ENCODE measurements at regions not wholly inside any gene's neighbourhood (a gene's known extent, or its start where the extent isn't known, plus 50 kb on each side); places are given as distances from the start of the nearest gene placed in this dataset.

DNA sequence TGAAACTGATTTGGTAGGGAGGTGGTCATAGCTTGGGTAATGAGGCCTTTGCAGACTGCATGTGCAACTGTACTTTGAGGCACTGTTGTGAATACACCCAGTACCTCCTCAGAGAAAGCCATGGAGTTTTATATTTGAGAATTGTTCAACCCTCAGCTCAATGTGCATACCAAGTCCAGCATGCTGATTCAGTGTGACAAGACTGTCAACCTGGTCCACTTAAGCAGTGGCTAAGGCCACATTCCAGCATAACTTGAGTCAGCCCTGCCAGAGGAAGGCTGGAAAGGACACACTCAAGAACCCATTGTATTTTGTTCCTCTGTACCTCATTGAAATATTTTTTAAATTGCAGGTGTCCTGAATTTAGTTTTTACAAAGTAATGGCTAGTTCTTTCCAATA is 121.8 kb upstream of the HNMT start:
- no peaks in the 10 kb centered on the region for H3K9me1 ChIP-seq (ENCODE audit: insufficient read depth, low read length)
- no peak for ATAC-seq (ENCODE audit: low read depth)
- H2BK5ac ChIP-seq (ENCODE audit: low read depth, low read length, poor library complexity, severe bottlenecking) = no peak overlapping the region
- no peak overlapping the region for H2BK120ac ChIP-seq (ENCODE audit: low read depth, low read length)
- H2AK9ac ChIP-seq (replicated peaks; ENCODE audit: low read depth, low read length, poor library complexity) = no peak overlapping the region
- no peak overlapping the region for H3K23ac ChIP-seq (ENCODE audit: low read depth, low read length)
- H3K4ac ChIP-seq (ENCODE audit: low read depth, low read length) = no peak overlapping the region
- no peak overlapping the region for H2AFZ ChIP-seq (replicated peaks; ENCODE audit: low read length, poor library complexity)
- H3K79me1 ChIP-seq (ENCODE audit: low read depth in 1 of 2, low read length in 2 of 2) = no peaks in the 10 kb centered on the region
- no peak overlapping the region for H2AK5ac ChIP-seq (ENCODE audit: low read depth, low read length)
- H3K18ac ChIP-seq (ENCODE audit: low read depth, low read length) = no peak overlapping the region
- no peak overlapping the region for H4K8ac ChIP-seq (ENCODE audit: low read depth in 2 of 2, low read length in 2 of 2)
- dilution Hi-C loops (cut with HindIII; ENCODE audit: low sequenced_read_pairs, unreplicated experiment) (no loop called here), in situ Hi-C loops (cut with MboI; ENCODE audit: low sequenced_read_pairs) (loop anchor here (25.0 kb wide), 1 partner anchor 1930 kb away; no protein-coding TSS in a partner anchor), intact Hi-C loops (cut with micrococcal nuclease) (no loop called here)
- H3K56ac ChIP-seq (ENCODE audit: extremely low read depth, insufficient read depth, low read length) = no peak overlapping the region
- H3K14ac ChIP-seq (replicated peaks; ENCODE audit: low read depth, low read length) = no peak overlapping the region
- no peak overlapping the region for H3K4me2 ChIP-seq (ENCODE audit: low read depth, low read length)
- no peak overlapping the region for H2BK20ac ChIP-seq (ENCODE audit: low read depth, low read length)
- TF ChIP-seq RCOR1 (IDR thresholded peaks at IDR 0.05; ENCODE audit: insufficient replicate concordance, low read length) (no peak), MXI1 (IDR thresholded peaks at IDR 0.05; ENCODE audit: borderline replicate concordance, low read depth, low read length) (no peak), NFE2L2 (IDR thresholded peaks at IDR 0.05; ENCODE audit: low read depth, low read length) (no peak), RAD21 (IDR thresholded peaks at IDR 0.05; ENCODE audit: low read length) (no peak), RFX5 (IDR thresholded peaks at IDR 0.05; ENCODE audit: low read depth, low read length) (no peak), CHD1 (IDR thresholded peaks at IDR 0.05; ENCODE audit: low read depth, low read length) (no peak), MAZ (IDR thresholded peaks at IDR 0.05; ENCODE audit: borderline replicate concordance, low read depth, low read length) (no peak), POLR2A (IDR thresholded peaks at IDR 0.05; ENCODE audit: low read depth, low read length) (no peak), SMC3 (IDR thresholded peaks at IDR 0.05; ENCODE audit: low read depth, low read length) (no peak), FOS (IDR thresholded peaks at IDR 0.05; ENCODE audit: low read depth, low read length) (no peak), CEBPB (IDR thresholded peaks at IDR 0.05; ENCODE audit: low read depth, low read length) (no peak), MAFK (IDR thresholded peaks at IDR 0.05; ENCODE audit: low read depth, low read length) (no peak), BHLHE40 (IDR thresholded peaks at IDR 0.05; ENCODE audit: low read depth, low read length) (no peak)
- TF ChIP-seq, protein P1, sequence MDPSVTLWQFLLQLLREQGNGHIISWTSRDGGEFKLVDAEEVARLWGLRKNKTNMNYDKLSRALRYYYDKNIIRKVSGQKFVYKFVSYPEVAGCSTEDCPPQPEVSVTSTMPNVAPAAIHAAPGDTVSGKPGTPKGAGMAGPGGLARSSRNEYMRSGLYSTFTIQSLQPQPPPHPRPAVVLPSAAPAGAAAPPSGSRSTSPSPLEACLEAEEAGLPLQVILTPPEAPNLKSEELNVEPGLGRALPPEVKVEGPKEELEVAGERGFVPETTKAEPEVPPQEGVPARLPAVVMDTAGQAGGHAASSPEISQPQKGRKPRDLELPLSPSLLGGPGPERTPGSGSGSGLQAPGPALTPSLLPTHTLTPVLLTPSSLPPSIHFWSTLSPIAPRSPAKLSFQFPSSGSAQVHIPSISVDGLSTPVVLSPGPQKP (IDR thresholded peaks at IDR 0.05; ENCODE audit: borderline replicate concordance, low read depth, low read length) = no peak
- TF ChIP-seq, protein P2, sequence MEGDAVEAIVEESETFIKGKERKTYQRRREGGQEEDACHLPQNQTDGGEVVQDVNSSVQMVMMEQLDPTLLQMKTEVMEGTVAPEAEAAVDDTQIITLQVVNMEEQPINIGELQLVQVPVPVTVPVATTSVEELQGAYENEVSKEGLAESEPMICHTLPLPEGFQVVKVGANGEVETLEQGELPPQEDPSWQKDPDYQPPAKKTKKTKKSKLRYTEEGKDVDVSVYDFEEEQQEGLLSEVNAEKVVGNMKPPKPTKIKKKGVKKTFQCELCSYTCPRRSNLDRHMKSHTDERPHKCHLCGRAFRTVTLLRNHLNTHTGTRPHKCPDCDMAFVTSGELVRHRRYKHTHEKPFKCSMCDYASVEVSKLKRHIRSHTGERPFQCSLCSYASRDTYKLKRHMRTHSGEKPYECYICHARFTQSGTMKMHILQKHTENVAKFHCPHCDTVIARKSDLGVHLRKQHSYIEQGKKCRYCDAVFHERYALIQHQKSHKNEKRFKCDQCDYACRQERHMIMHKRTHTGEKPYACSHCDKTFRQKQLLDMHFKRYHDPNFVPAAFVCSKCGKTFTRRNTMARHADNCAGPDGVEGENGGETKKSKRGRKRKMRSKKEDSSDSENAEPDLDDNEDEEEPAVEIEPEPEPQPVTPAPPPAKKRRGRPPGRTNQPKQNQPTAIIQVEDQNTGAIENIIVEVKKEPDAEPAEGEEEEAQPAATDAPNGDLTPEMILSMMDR (conservative IDR thresholded peaks at IDR 0.05; ENCODE audit: low read depth, low read length) = no peak
- TF ChIP-seq, protein P3, sequence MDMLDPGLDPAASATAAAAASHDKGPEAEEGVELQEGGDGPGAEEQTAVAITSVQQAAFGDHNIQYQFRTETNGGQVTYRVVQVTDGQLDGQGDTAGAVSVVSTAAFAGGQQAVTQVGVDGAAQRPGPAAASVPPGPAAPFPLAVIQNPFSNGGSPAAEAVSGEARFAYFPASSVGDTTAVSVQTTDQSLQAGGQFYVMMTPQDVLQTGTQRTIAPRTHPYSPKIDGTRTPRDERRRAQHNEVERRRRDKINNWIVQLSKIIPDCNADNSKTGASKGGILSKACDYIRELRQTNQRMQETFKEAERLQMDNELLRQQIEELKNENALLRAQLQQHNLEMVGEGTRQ (IDR thresholded peaks at IDR 0.05; ENCODE audit: low read depth, low read length) = no peak
- H3K9ac ChIP-seq (ENCODE audit: low read depth, low read length) = no peak overlapping the region
- H3K4me1 ChIP-seq (ENCODE audit: control insufficient read depth, insufficient read depth, low read length) = no peaks in the 10 kb centered on the region
- ChIA-PET CTCF (no interaction called here), POLR2A (ENCODE audit: unreplicated experiment) (no interaction called here)
- DNase-seq = no peak
- BruUV-seq (replicated peaks) = no TSS peak
- no peaks in the 10 kb centered on the region for H3K27me3 ChIP-seq (ENCODE audit: control insufficient read depth, insufficient read depth, low read length)
- H3K36me3 ChIP-seq (ENCODE audit: control insufficient read depth, insufficient read depth, low read length) = no peaks in the 10 kb centered on the region
- H3K9me3 ChIP-seq (ENCODE audit: control insufficient read depth, insufficient read depth, low read length) = no peaks in the 10 kb centered on the region
- H2BK15ac ChIP-seq (ENCODE audit: low read depth, low read length) = no peak overlapping the region
- H4K91ac ChIP-seq (ENCODE audit: insufficient read depth, low read depth, low read length) = no peak overlapping the region
- H4K20me1 ChIP-seq (ENCODE audit: insufficient read depth, low read length) = no peaks in the 10 kb centered on the region
- H3K27ac ChIP-seq (ENCODE audit: insufficient read depth, low read length) = no peak overlapping the region
- H4K5ac ChIP-seq (ENCODE audit: low read depth, low read length) = no peak overlapping the region
- H3K4me3 ChIP-seq (ENCODE audit: insufficient read depth, low read depth, low read length) = no peak overlapping the region

Measured in IMR-90 (cell line).